ENCODE measurements at regions not wholly inside any gene's neighbourhood (a gene's known extent, or its start where the extent isn't known, plus 50 kb on each side); places are given as distances from the start of the nearest gene placed in this dataset.

DNA sequence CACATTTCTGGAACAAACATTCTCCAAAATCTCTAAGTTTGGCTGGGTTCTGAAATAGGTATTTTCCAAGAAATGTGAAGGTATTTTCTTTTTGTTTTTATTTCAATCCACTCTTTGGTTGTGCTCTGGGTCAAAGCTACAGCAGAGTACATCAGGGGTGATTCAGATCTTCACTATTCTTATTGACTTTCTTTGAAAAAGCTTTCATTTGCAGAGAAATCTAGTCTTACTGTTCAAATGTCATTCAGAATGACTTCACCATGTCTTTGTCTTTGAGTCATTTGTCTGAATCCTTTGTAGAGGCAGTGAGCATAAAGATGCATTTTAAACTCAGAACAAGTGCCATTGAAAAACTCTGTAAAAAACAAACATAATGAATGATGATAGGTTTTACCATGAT, 547.2 kb upstream of the ADGRL3 start:
- TF ChIP-seq, protein P1, sequence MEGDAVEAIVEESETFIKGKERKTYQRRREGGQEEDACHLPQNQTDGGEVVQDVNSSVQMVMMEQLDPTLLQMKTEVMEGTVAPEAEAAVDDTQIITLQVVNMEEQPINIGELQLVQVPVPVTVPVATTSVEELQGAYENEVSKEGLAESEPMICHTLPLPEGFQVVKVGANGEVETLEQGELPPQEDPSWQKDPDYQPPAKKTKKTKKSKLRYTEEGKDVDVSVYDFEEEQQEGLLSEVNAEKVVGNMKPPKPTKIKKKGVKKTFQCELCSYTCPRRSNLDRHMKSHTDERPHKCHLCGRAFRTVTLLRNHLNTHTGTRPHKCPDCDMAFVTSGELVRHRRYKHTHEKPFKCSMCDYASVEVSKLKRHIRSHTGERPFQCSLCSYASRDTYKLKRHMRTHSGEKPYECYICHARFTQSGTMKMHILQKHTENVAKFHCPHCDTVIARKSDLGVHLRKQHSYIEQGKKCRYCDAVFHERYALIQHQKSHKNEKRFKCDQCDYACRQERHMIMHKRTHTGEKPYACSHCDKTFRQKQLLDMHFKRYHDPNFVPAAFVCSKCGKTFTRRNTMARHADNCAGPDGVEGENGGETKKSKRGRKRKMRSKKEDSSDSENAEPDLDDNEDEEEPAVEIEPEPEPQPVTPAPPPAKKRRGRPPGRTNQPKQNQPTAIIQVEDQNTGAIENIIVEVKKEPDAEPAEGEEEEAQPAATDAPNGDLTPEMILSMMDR (conservative IDR thresholded peaks at IDR 0.05; ENCODE audit: low read depth in 2 of 2): no peak
- TF ChIP-seq STAT1 (IDR thresholded peaks at IDR 0.05; ENCODE audit: unreplicated experiment) (no peak), NANOG (IDR thresholded peaks at IDR 0.05; ENCODE audit: borderline replicate concordance) (no peak), ZNF331 (CRISPR knock-in tag; IDR thresholded peaks at IDR 0.05; ENCODE audit: low read depth) (no peak), EZH2phosphoT487 (IDR thresholded peaks at IDR 0.05; ENCODE audit: unreplicated experiment) (no peak), POLR2AphosphoS5 (IDR thresholded peaks at IDR 0.05; ENCODE audit: low read depth) (no peak), EZH2 (IDR thresholded peaks at IDR 0.05; ENCODE audit: low read depth, unreplicated experiment) (no peak), CREB1 (CRISPR knock-in tag; IDR thresholded peaks at IDR 0.05; ENCODE audit: low read depth) (no peak)
- TF ChIP-seq, protein P2, sequence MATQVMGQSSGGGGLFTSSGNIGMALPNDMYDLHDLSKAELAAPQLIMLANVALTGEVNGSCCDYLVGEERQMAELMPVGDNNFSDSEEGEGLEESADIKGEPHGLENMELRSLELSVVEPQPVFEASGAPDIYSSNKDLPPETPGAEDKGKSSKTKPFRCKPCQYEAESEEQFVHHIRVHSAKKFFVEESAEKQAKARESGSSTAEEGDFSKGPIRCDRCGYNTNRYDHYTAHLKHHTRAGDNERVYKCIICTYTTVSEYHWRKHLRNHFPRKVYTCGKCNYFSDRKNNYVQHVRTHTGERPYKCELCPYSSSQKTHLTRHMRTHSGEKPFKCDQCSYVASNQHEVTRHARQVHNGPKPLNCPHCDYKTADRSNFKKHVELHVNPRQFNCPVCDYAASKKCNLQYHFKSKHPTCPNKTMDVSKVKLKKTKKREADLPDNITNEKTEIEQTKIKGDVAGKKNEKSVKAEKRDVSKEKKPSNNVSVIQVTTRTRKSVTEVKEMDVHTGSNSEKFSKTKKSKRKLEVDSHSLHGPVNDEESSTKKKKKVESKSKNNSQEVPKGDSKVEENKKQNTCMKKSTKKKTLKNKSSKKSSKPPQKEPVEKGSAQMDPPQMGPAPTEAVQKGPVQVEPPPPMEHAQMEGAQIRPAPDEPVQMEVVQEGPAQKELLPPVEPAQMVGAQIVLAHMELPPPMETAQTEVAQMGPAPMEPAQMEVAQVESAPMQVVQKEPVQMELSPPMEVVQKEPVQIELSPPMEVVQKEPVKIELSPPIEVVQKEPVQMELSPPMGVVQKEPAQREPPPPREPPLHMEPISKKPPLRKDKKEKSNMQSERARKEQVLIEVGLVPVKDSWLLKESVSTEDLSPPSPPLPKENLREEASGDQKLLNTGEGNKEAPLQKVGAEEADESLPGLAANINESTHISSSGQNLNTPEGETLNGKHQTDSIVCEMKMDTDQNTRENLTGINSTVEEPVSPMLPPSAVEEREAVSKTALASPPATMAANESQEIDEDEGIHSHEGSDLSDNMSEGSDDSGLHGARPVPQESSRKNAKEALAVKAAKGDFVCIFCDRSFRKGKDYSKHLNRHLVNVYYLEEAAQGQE (IDR thresholded peaks at IDR 0.05; ENCODE audit: unreplicated experiment): no peak
- TF ChIP-seq, protein P3, sequence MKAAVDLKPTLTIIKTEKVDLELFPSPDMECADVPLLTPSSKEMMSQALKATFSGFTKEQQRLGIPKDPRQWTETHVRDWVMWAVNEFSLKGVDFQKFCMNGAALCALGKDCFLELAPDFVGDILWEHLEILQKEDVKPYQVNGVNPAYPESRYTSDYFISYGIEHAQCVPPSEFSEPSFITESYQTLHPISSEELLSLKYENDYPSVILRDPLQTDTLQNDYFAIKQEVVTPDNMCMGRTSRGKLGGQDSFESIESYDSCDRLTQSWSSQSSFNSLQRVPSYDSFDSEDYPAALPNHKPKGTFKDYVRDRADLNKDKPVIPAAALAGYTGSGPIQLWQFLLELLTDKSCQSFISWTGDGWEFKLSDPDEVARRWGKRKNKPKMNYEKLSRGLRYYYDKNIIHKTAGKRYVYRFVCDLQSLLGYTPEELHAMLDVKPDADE (IDR thresholded peaks at IDR 0.05): no peak
- TF ChIP-seq, protein P4, sequence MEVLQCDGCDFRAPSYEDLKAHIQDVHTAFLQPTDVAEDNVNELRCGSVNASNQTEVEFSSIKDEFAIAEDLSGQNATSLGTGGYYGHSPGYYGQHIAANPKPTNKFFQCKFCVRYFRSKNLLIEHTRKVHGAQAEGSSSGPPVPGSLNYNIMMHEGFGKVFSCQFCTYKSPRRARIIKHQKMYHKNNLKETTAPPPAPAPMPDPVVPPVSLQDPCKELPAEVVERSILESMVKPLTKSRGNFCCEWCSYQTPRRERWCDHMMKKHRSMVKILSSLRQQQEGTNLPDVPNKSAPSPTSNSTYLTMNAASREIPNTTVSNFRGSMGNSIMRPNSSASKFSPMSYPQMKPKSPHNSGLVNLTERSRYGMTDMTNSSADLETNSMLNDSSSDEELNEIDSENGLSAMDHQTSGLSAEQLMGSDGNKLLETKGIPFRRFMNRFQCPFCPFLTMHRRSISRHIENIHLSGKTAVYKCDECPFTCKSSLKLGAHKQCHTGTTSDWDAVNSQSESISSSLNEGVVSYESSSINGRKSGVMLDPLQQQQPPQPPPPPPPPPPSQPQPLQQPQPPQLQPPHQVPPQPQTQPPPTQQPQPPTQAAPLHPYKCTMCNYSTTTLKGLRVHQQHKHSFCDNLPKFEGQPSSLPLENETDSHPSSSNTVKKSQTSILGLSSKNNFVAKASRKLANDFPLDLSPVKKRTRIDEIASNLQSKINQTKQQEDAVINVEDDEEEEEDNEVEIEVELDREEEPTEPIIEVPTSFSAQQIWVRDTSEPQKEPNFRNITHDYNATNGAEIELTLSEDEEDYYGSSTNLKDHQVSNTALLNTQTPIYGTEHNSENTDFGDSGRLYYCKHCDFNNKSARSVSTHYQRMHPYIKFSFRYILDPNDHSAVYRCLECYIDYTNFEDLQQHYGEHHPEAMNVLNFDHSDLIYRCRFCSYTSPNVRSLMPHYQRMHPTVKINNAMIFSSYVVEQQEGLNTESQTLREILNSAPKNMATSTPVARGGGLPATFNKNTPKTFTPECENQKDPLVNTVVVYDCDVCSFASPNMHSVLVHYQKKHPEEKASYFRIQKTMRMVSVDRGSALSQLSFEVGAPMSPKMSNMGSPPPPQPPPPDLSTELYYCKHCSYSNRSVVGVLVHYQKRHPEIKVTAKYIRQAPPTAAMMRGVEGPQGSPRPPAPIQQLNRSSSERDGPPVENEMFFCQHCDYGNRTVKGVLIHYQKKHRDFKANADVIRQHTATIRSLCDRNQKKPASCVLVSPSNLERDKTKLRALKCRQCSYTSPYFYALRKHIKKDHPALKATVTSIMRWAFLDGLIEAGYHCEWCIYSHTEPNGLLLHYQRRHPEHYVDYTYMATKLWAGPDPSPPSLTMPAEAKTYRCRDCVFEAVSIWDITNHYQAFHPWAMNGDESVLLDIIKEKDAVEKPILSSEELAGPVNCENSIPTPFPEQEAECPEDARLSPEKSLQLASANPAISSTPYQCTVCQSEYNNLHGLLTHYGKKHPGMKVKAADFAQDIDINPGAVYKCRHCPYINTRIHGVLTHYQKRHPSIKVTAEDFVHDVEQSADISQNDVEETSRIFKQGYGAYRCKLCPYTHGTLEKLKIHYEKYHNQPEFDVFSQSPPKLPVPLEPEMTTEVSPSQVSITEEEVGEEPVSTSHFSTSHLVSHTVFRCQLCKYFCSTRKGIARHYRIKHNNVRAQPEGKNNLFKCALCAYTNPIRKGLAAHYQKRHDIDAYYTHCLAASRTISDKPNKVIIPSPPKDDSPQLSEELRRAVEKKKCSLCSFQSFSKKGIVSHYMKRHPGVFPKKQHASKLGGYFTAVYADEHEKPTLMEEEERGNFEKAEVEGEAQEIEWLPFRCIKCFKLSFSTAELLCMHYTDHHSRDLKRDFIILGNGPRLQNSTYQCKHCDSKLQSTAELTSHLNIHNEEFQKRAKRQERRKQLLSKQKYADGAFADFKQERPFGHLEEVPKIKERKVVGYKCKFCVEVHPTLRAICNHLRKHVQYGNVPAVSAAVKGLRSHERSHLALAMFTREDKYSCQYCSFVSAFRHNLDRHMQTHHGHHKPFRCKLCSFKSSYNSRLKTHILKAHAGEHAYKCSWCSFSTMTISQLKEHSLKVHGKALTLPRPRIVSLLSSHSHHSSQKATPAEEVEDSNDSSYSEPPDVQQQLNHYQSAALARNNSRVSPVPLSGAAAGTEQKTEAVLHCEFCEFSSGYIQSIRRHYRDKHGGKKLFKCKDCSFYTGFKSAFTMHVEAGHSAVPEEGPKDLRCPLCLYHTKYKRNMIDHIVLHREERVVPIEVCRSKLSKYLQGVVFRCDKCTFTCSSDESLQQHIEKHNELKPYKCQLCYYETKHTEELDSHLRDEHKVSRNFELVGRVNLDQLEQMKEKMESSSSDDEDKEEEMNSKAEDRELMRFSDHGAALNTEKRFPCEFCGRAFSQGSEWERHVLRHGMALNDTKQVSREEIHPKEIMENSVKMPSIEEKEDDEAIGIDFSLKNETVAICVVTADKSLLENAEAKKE (CRISPR knock-in tag; IDR thresholded peaks at IDR 0.05): no peak
